MG63 (cell line): ENCODE measurements at regions not wholly inside any gene's neighbourhood (a gene's known extent, or its start where the extent isn't known, plus 50 kb on each side); places are given as distances from the start of the nearest gene placed in this dataset.
A peak's percentile ranks its signal among the peaks of the same experiment; 100 is the strongest.

ENCODE experiments used
- DNase-seq: peaks from one replicate; pipeline ENCODE4 v3.0.0-alpha.2; 2020
- H3K27me3 ChIP-seq: fragments of 250-450 bp; sonication (Bioruptor Pico); 2 replicates; pipeline ENCODE4 v1.5.1; 2020; ENCODE audit warnings: mild to moderate bottlenecking, moderate library complexity
- H3K36me3 ChIP-seq: fragments of 250-450 bp; sonication (Bioruptor Pico); 2 replicates; pipeline ENCODE4 v1.5.1; 2020; ENCODE audit warnings: mild to moderate bottlenecking, moderate library complexity
- H3K4me3 ChIP-seq: fragments of 250-450 bp; sonication (Bioruptor Pico); 2 replicates; pipeline ENCODE4 v1.5.1; 2020; ENCODE audit warnings: mild to moderate bottlenecking, moderate library complexity
- H3K9me3 ChIP-seq: fragments of 250-450 bp; sonication (Bioruptor Pico); 2 replicates; pipeline ENCODE4 v1.5.1; 2020; ENCODE audit warnings: mild to moderate bottlenecking, moderate library complexity

DNA sequence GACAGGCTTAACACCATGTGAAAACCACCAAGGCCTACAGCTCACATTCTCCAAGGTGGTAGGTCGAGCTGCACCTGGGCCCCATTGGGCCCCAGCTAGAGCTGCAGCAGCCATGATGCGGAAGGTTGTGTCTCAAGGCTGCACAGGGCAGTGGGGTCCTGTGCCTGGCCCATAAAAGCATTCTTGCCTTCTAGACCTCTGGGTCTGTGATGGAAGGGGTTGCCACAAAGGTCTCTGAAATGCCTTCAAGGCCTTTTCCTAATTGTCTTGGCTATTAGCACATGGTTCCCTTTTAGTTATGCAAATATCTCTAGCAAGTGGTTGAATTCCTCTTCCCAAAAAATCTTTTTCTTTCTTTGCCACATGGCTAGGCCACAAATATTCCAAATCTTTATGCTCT is 52.5 kb upstream of the C11orf58 start:
- H3K4me3 ChIP-seq = no peak overlapping the region
- no peaks in the 10 kb centered on the region for H3K9me3 ChIP-seq
- no peaks in the 10 kb centered on the region for H3K27me3 ChIP-seq
- no peak for DNase-seq
- no peaks in the 10 kb centered on the region for H3K36me3 ChIP-seq

DNA sequence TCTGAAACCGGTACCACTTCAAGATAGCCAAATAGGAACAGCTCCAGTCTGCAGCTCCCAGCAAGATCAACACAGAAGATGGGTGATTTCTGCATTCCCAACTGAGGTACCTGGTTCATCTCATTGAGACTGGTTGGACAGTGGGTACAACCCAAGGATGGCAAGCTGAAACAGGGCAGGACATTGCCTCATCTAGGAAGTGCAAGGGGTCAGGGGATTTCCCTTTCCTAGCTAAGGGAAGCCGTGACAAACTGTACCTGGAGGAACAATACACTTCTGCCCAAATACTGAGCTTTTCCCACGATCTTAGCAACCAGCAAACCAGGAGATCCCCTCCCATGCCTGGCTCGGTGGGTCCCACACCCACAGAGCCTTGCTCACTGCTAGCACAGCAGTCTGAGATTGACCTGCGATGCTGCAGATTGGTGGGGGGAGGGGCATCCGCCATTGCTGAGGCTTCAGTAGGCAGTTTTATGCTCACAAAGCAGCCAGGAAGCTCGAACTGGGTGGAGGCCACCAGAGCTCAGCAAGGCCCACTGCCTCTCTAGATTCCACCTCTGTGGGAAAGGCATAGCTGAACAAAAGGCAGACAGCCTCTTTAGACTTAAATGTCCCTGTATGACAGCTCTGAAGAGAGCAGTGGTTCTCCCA is 59.9 kb upstream of the C11orf58 start:
- Histone ChIP-seq H3K9me3 (no peaks in the 10 kb centered on the region; the same call in 1 of the 2 replicates), H3K36me3 (no peaks in the 10 kb centered on the region), H3K4me3 (no peak overlapping the region), H3K27me3 (no peaks in the 10 kb centered on the region)
- DNase-seq = no peak

DNA sequence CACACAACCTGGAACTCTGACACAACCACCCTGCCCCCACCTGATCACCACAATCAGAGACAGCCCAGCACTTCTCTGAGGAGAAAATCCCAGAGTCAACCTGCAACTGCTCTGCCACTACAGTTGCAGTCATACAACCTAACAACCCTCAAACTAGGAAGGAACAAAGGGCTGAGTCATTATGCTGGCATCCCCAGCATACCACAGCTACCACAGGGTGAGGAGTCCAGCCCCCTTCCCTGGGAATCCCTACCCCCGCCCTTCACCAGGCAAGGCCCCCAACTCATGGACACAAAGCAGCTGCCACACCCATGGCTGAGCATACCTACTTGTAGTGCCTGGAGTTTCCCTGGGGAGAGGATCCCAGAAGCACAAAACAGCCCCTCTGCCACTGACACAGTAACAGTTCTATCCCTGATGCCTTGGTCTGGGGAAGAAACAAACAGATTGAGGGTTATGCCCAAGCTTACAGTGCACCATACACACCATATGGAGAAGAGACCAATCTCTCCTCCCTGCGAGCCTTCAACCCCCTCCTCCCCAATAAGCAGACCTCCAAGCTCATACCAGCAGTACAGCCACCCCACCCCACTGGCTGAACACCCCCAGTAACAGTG is 68.5 kb upstream of the C11orf58 start:
- DNase-seq = peak; percentile 4
- Histone ChIP-seq H3K4me3 (no peak overlapping the region), H3K9me3 (no peaks in the 10 kb centered on the region), H3K27me3 (no peaks in the 10 kb centered on the region), H3K36me3 (no peaks in the 10 kb centered on the region)

DNA sequence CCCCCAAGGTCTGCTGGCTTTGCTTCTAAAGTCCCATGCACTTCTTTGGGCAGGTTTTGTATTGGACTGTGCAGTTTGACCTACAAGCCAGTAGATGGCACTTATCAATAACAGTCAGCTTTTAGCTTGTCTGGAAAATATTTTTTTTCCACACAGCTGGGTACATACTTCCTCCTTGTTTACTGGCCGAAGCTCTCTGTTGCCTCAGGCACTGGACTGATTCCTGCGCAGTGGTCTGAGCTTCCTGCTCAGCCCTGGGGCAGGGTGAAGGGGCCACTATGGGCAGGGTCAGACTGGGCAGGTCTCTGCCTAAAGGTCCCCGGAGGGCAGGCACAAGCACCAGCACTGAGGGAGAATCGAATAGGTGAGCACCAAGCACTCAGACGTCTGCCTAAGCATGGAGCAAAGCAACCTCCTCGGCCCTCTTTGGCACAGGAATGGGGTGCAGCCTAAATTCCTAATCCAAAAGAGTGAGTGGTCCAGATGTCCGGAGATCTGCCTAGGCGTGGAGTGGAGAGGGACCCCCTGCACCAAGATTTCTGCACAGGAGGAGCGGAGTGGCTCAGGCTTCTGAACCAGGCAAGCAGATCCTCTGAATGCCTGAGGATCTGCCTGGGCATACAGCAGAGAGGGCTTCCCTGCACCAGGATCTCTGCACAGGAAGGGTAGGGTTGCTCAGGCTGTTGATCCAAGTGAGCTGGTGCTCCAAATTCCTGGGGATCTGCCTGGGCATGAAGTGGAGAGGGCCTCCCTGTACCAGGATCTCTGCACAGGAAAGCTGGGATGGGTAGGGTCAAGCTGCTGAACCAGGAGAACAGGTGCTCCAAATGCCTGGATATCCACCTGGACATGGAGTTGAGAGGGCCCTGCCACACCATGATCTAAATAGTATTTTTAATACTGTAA is 105.9 kb upstream of the C11orf58 start:
- H3K27me3 ChIP-seq = no peaks in the 10 kb centered on the region

DNA sequence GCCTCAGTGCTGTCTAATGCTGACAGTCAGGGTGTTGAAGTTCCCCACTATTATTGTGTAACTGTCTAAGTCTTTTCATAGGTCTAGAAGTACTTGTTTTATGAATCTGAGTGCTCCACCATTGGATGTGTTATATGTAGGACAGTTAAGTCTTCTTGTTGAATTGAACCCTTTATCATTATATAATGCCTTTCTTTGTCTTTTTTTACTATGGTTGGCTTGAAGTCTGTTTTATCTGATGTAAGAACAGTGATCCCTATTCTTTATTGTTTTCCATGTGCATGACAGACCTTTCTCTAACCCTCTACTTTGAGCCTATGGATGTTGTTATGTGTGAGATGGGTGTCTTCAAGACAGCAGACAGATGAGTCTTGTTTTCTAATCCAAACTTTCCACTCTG is 107.8 kb upstream of the C11orf58 start:
- Histone ChIP-seq H3K9me3 (no peaks in the 10 kb centered on the region), H3K36me3 (no peaks in the 10 kb centered on the region), H3K27me3 (no peaks in the 10 kb centered on the region), H3K4me3 (no peak overlapping the region)
- no peak for DNase-seq

More for the DNA sequence above, 105.9 kb upstream of the C11orf58 start:
- H3K36me3 ChIP-seq = no peaks in the 10 kb centered on the region
- H3K4me3 ChIP-seq = no peak overlapping the region
- H3K9me3 ChIP-seq = no peaks in the 10 kb centered on the region
- no peak for DNase-seq

DNA sequence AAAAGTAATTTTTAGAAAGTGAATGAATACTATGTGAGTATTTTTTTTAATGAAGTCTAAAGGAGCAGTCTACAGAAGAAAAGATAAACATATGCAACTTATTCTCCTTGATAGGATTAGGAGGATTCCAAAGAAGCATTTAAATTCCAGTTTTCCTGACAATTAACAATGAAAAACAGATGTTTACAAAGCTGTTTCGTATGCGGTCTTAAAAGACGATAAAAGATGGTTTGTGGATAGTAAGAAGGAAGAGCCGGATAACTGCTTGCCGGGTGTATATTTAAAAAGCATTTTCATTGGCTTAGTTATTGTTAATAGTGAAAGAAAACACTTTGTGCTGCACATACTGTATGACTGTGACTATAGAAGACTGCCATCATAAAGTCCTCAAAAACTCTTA is 120.0 kb upstream of the C11orf58 start:
- Histone ChIP-seq H3K27me3 (peaks cover 4% of the 10 kb centered on the region), H3K4me3 (no peak overlapping the region), H3K9me3 (no peaks in the 10 kb centered on the region), H3K36me3 (no peaks in the 10 kb centered on the region)
- DNase-seq = no peak

DNA sequence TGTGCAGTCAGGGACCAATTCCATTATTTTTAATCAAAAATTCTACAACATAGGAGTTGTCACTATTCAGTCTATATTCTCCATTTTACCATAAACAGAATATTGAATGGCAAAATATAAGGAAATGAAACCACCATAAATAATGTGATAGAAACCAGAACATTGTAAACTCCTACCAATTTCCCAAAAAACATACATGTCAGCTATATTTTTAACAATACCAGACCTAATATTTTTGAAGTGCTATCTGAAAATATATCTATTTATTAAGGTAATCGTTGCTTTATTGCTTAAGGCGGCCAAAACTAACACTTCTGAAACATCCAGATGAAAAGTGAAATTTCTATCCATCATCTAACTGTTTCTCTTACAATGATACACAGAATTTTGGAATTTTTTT is 123.0 kb upstream of the C11orf58 start:
- Histone ChIP-seq H3K9me3 (no peaks in the 10 kb centered on the region), H3K27me3 (peaks cover 18% of the 10 kb centered on the region), H3K4me3 (no peak overlapping the region), H3K36me3 (no peaks in the 10 kb centered on the region)
- DNase-seq = no peak

DNA sequence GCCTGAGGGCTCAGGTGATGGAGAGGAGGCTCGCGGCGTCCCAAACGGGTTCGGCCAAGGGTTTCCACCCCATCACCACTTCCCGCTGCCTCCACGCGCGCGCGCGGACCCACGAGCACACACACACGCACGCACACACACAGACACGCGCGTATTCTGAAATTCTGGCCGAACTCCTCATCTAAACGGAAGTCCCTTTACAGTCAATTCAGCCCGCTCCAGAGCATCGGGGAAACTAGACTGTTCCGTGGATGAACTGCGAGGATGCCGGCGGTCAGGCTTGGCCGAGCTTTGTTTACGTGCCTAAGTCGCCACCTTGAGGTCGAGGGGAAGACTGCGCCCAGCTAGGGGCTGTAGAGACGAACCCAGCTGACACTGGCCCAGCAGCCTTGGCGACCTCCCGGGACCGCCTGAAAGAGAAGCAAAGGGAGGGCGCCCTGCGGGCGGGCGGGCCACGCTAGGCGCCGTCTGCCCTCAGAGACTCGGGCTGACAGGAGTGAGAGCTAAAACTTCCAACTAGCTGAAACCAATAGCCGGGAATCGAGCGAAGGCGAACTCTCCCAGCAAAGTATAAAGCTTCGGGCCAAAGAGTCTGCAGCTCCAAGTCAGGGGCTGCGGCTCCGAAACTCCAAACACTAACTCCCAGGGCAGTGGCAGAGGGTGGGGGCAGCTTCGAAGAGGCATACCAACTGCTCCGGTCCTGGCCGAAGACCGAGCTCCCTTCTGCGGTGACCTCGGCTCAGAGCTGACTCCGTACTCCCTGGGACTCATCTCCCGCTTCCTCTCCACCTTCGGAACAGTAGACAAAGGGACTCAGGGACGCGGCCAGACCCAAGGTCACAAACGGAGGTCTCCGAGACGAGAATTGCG is 124.7 kb upstream of the C11orf58 start:
- H3K9me3 ChIP-seq = no peaks in the 10 kb centered on the region
- DNase-seq = peak; percentile 67
- peak overlapping the region; percentile 34 for H3K4me3 ChIP-seq
- no peaks in the 10 kb centered on the region for H3K36me3 ChIP-seq
- H3K27me3 ChIP-seq = peaks cover 18% of the 10 kb centered on the region

DNA sequence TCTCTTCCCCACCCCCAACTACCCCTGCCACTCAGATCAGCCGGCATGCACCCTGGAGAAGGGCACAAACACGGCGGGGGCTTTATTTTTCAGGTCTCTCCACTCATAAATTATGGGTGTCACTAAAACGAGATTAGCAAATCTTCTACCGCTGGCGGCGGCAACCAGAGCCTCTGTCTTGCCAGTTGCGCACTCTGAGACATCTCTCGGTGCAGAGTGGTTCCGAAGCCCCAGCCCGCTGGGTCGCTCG is 125.3 kb upstream of the C11orf58 start:
- Histone ChIP-seq H3K4me3 (peak overlapping the region; percentile 34), H3K36me3 (no peaks in the 10 kb centered on the region), H3K9me3 (no peaks in the 10 kb centered on the region), H3K27me3 (peaks cover 18% of the 10 kb centered on the region)
- no peak for DNase-seq

DNA sequence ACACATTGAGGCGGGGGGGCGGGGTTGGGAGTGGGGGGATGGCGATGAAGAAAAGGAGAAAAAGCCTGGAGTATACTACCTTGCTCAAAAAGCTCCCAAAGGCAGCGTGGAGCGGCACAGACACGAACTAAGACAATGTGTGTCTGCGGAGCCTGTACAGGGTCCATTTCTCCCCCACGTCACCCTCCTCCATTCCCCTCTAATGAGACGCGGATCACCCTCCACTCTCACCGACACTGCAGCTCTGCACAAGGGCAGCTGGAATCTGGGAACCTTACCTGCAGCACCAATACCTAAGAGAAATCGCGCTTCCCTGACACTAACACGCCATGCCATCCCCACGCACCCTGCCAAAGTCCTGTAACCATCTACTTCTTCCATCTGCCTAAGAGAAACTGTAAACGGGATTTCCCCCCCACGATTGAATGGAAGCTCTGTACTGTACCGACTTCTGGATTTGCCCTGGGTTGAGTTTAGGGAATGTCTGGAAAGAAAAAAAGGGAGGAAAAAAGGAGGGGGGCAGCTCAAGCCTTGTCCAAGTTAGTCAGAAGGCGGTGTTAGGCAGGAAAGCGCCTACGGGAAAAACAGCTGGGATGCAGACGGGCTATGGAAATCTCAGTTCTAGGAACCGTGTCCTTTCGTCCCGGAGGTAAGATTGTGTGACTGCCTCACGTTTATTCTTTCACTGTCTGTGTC is 125.7 kb upstream of the C11orf58 start:
- DNase-seq = no peak
- H3K9me3 ChIP-seq = no peaks in the 10 kb centered on the region
- no peak overlapping the region for H3K4me3 ChIP-seq
- no peaks in the 10 kb centered on the region for H3K36me3 ChIP-seq
- H3K27me3 ChIP-seq = peaks cover 18% of the 10 kb centered on the region

DNA sequence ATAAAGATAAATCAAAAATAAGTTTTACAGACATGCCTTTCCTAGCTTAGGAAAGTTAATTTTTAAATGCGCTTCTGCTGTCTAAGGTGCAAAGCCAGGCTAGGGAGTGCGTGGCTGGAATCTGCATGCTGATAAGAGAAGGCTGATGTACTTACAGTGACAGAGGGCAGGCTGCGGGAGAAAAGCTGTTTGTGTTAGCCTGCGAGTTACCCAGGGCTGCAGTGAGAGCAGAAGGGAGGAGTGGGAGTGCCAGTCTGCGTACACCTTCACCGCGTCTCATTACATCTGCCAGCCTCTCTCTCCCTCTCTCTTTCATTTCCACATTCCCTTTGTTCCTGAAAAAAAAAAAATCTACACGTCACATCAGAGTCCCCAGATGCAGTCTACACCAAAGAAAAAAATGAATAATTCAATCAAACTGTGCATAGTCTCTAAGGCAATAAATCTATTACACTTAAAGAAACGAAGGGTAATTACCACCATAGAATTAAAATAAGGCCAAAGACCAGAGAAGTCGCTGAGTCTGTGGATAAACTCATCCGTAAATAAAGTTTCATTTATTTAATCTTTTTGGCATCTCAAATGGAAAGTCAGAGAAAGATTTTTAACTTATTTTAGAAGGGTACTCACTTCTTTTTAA is 126.4 kb upstream of the C11orf58 start:
- peaks cover 25% of the 10 kb centered on the region for H3K27me3 ChIP-seq
- no peaks in the 10 kb centered on the region for H3K9me3 ChIP-seq
- no peak for DNase-seq
- no peaks in the 10 kb centered on the region for H3K36me3 ChIP-seq
- no peak overlapping the region for H3K4me3 ChIP-seq

DNA sequence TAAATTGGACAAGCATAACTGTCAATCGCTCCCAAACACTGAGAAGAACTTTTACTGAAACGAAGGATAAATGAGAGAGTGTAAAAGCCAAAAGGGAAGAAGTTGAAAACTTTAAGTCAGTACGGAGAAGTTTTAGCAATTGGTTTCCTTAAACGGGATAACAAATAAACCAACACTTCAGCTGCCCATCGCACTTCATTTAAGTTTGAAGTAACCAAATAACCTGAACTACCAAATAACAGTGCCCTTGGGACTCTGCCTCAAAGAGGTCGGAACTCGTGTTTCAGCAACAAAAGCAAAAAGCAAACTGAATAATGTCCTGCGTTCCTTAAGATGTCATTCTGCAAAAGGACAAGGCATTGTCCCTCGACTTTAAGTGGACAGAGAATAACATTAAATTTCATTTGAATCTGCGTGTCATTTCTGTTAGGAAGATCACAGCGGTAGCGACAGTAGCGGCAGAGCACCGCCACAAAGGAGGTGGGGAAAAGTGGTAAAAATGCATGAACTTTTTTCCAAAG is 127.0 kb upstream of the C11orf58 start:
- peaks cover 26% of the 10 kb centered on the region for H3K27me3 ChIP-seq
- no peaks in the 10 kb centered on the region for H3K9me3 ChIP-seq
- DNase-seq = no peak
- H3K36me3 ChIP-seq = no peaks in the 10 kb centered on the region
- no peak overlapping the region for H3K4me3 ChIP-seq

DNA sequence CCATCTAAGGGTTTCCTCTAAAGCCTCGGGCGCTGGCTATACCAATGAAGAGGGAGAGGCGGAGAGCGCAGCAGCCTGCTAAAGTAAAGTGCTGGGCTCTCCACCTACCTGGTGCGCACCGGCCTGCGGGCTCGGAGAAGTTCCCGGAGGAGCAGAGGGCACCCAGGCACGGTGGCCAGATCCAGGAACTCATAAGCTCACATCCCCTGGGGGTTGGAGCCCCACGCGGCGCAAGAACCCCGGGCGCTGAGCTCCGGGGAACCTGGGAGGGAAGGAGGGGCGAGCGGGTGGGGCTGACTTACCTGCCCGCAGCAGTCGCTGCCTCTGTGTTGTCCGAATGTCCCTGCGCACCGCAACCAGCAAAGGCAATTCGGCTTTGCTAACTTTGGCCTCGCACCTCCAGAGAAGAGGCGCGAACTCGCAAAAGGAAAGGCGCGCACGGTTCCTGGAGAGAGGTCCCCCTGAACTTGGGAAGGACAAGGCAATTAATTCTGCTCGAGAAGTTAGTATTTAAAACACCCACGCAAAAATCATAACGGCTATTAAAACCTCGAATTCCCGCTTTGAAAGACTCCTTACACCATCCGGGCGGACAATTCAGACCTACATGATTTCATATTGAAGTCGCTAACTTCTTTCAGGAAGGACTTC is 127.6 kb upstream of the C11orf58 start:
- DNase-seq = no peak
- Histone ChIP-seq H3K4me3 (no peak overlapping the region), H3K36me3 (no peaks in the 10 kb centered on the region), H3K27me3 (peaks cover 24% of the 10 kb centered on the region), H3K9me3 (no peaks in the 10 kb centered on the region)

DNA sequence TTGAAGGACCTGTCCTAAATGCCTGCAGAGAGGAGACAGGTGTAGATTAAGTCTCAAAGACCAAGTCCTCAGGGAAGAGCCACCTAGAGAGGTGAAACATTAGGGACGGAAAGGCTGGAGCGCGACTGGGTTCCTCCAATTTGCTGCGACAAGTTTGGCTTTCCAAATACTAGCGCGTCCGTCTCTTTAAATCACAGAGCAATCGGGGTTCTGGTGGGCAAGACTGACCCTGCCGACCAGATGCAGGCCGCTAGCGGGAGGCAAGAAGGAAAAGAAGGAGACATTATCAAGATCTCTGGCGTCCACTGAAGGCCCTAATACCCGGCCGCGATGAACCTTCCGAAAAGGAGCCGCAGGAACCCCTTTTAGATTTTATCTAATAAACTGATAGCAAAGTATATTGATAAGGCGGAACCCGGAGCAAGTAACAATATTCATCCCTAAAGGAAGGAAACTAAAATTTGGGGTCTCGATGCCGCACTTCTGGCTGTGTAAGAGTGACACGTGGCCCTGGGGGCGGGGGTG is 128.2 kb upstream of the C11orf58 start:
- Histone ChIP-seq H3K4me3 (no peak overlapping the region), H3K36me3 (no peaks in the 10 kb centered on the region), H3K27me3 (peaks cover 24% of the 10 kb centered on the region), H3K9me3 (no peaks in the 10 kb centered on the region)
- DNase-seq = no peak

DNA sequence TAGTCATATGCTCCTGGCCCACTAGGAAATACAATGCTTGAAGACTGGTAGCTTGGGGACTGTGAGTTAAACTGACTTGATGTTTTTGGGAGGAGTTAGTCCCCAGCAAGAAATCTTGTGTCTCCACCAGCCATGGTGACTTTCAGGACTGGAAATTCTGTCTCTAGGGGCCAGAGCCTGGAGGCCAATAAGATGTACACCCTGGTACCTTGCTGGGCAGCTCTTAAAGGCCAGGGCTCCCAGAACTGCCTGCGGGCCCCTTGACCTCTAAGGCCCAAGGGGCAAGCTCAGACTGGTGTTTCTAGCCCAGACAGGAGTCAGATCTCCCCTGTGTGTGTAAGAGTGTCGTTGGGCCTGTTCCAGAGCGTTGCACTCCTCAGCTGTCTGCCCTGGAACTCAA is 128.7 kb upstream of the C11orf58 start:
- no peaks in the 10 kb centered on the region for H3K9me3 ChIP-seq
- peaks cover 24% of the 10 kb centered on the region for H3K27me3 ChIP-seq
- no peaks in the 10 kb centered on the region for H3K36me3 ChIP-seq
- DNase-seq = no peak
- H3K4me3 ChIP-seq = no peak overlapping the region
